H4 (cell line): ENCODE measurements at regions not wholly inside any gene's neighbourhood (a gene's known extent, or its start where the extent isn't known, plus 50 kb on each side); places are given as distances from the start of the nearest gene placed in this dataset.
A peak's percentile ranks its signal among the peaks of the same experiment; 100 is the strongest.

Experiments used
- DNase-seq: peaks from one replicate; pipeline ENCODE4 v3.0.0-alpha.2; 2015; ENCODE audit warnings: low spot score

DNA sequence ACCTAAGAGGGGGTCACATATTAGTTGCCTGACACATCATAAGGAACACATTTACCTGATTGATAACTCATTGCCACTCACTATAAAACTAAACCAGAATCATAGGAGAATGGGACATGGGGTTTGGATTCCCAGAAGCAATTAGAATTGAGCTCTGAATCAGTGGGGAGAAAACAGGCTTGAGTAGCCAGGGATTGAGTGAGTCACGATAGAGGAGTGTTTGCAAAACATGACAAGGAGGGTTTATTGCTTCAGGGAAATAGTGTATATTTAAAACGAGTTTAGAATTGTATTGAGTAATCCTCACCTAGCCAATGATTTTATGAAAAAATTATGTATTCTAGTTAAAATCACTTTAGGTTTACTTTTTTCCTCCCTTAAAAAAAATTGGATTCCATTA, 101.1 kb upstream of the THRB start:
- DNase-seq, result no peak

DNA sequence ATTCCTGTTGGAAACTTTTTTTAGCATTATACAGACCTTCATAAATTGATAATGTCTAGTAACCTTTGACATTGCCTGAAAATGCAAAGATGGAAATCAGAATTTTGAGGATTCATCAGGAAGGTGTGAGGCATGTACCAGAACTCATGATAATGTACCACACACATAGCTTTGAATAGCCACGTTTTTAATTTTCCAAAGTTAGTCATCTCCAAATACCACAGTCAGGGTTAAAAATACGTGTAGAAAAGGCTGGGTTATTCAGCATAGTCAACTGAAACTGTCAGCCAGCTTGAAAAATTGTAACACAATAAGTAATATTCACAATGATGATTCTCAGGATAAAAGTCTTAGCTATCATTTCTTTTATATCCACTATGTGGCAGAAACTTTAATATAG, 102.0 kb upstream of the THRB start:
- no peak for DNase-seq

DNA sequence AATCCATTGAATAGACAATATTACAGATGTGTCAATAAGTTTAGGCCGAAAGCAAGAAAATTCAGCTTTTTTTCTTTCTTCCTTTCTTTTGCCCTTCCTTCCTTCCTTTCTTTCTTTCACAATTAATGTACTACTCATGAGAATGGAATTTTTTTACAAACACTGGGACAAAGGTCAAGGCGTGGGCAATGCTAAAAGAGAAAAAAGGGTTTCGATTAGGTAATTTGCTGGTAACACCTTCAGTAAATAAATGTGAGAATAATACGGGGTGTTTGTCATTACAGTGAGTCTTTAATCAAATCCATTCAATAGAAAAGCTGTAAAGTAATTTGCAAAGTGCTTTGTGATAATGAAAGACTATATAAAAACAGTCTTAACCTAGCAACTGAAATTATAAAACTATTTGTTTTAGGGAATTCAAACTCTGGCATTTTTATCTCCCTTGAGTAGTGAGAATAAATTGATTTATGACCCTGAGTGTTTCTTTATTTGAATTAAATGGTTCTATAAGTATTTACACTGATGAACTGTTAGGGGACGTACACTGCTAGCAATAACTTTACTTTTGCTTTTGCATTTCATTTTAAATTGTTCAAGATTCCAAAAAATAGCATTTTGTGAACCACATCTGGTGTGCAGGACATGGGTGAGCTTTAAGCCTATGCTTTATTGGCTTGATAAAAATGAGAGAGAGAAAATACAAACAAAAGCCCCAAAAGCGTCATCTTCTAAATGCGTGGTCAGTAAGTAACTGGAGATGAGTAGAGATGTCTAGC, 104.2 kb upstream of the THRB start:
- DNase-seq, result peak; percentile 15

DNA sequence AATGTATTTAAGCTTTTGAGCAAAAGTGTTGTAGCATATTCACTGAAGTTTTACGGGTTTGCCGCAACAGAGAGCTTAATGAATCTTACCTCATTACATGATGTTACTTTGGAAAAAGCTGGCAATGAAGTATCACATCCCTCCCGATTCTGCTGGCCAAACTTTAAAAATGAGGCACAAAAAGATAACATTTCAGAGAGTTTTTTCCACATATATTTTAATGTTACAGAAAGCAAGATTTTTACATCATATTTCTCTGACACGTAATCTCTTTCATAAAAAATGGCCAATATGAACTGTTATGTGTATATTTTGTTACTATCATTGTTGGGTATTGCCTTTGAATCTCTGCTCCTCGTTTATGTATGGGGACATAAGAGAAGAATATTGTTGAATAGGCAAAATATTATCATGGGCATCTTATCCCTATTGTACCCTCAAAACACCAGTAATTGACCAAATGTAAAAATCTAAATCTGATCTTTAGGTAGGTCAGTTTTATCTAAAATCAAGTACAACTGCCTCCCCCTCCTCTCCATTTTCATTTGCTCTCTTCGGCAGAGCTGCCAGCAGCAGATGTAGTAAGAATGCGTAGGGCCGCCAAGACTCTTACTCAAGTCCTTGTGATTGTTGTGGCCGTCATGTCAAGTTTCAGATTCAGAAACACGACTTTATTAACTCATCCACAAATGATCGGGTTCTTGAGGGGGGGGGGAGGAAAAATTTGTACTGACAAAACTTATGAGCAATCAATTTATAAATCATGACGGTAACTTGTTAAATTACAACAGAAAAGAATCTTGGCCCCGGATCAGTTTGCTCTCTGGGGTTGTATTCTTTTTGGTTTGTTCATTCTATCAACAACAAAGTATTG, 106.7 kb upstream of the THRB start:
- DNase-seq, result no peak

GRCh38 chr3:24604215-24604614, 109.6 kb upstream of the THRB start:
- DNase-seq, result no peak

GRCh38 chr3:24605511-24606028, 110.9 kb upstream of the THRB start:
- DNase-seq, result no peak

DNA sequence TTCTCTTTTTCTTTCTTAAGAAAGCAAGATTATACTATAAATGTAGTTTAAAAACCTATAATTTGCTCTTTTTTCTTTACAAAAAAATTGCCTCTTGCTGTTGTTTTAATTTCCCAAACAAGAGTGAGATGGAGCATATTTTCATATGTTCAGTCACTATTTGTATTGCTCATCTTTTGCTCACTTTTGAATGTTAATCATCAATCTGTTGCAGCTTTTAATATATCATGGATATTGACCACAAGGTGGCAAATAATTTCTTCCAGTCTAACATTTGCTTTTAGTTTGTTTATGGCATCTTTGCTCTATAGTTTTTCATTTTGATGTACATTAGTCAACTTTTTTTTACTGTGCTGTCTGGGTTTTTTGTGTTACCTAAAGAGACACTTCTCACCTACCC, 112.6 kb upstream of the THRB start:
- no peak for DNase-seq

DNA sequence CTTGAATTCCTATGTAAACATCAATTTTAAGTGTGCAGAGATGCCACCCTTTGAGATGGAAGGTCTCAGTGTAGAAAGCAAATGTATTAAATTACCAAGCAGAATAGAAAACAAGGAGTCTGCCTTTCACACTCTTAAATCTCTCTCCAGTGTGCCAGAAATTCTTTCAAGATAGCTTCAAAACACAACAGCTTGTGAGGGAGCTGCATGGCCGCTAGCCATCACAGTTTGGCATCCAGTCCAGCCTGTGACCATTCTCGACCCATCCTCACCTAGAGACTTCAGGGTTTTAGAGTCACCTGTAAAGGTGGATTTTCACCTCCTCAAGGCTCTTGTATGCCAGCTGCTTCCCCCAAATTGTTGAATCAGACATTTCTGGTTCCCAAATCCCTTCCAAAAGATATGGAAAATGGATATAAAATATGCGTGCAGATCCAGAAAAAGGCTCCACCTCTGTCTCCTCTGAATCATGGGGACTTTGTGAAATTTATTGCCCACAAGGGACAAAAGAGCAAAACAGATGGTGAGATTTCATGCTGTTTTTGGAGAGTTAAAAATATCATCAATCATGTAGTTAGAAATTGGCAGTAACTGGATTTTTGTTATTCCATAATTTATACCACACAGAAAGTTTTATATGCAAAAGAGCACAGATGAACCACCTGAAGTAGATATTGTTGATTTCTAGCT, 114.2 kb upstream of the THRB start:
- no peak for DNase-seq

DNA sequence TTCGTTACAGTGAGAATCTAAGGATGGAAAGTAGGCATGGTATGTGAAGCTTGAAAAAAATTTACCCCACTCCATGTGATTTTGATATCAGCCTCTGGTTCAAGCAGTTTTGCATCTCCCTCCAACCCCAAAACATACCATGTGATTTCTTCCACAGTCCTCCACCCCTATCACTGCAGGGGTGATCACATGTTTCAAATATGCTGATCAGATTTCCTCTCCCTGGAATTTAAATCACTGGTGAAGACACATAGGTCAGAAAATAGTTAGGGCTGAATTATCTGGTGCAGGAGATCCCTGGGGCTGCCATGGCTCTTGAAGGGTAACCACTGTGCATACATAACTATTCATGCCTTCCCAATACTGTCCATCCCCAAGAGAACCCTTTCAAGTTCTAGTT, 119.7 kb upstream of the THRB start:
- no peak for DNase-seq

- no peak for DNase-seq
These were observed 120.5 kb upstream of the THRB start for GRCh38 chr3:24615177-24615576.

GRCh38 chr3:24616110-24616829, 121.6 kb upstream of the THRB start:
- no peak for DNase-seq

- DNase-seq, result no peak
These were observed 127.5 kb upstream of the THRB start for GRCh38 chr3:24622138-24622537.

DNA sequence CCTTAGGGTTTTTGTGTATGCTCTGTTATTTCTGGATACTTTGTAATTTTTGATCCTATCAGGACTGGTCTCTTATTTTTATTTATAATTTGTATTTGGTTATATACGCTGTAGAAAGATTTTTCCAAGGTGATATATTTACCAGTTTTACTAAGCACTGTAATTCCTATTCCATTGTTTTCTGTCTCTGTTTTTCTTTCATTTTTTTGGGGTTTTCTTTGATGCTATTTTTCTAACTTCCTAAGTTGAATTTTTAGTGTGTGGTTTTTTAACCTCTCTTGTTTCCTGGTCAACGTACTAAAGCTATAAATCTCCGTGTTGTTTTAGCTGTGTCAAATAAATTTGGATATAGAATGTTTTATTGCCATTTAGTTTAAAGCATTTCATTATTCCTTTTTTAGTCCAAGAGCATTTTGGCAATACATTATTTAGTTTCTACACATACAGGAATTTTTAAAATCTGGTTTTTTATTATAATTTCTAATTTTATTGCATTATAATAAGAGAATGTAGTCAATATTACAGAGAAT, 128.1 kb upstream of the THRB start:
- no peak for DNase-seq

GRCh38 chr3:24623657-24624056, 129.0 kb upstream of the THRB start:
- no peak for DNase-seq

GRCh38 chr3:24624938-24625681, 130.5 kb upstream of the THRB start:
- DNase-seq, result no peak

GRCh38 chr3:24628523-24629258, 134.0 kb upstream of the THRB start:
- DNase-seq, result no peak

- no peak for DNase-seq
These were observed 136.8 kb upstream of the THRB start for GRCh38 chr3:24631481-24631880.

GRCh38 chr3:24639061-24639460, 144.4 kb upstream of the THRB start:
- DNase-seq, result no peak

GRCh38 chr3:24639481-24640329, 145.1 kb upstream of the THRB start:
- DNase-seq, result no peak
